Endothelial cell of umbilical vein (primary cell): ENCODE measurements at regions not wholly inside any gene's neighbourhood (a gene's known extent, or its start where the extent isn't known, plus 50 kb on each side); places are given as distances from the start of the nearest gene placed in this dataset.

Source experiments
- BruUV-seq: library from RNA; stranded (reverse); fragments of 400-500 nt; replicated peaks from 2 replicates; lab custom pipeline; 2021; lab: Mats Ljungman, UMichigan
- CTCF ChIA-PET: fragments of 300-600, 350-600 bp; sonication (Branson Sonifier 250); formaldehyde crosslinking; loops from one replicate; lab custom pipeline; 2021; ENCODE audit warnings: antibody characterized with exemption, inconsistent platforms; lab: Charles Lee
- POLR2A ChIA-PET: fragments of 300-600, 350-600 bp; sonication (Branson Sonifier 250); formaldehyde crosslinking; loops from one replicate; lab custom pipeline; 2021; ENCODE audit warnings: antibody characterized with exemption, inconsistent platforms; lab: Charles Lee
- DNase-seq: peaks from one replicate; pipeline ENCODE4 v3.0.0-alpha.2; 2011; ENCODE audit warnings: low read depth, low spot score
- FAIRE-seq: peaks from 2 replicates; lab custom pipeline; 2011; peaks lifted over from hg19 to GRCh38; lab: Jason Lieb, UNC
- H2AFZ ChIP-seq: 2 replicates; pipeline ENCODE4 v1.6.0; 2012; ENCODE audit warnings: low read depth, low read length, control low read depth, inconsistent platforms
- H3K27ac ChIP-seq: 2 replicates; pipeline ENCODE4 v1.5.1; 2011; ENCODE audit warnings: low read depth, mild to moderate bottlenecking, control low read depth, low read length, moderate library complexity; ENCODE audit not compliant: insufficient read depth
- H3K27me3 ChIP-seq, 2 experiments: 2 replicates each; pipeline versions ENCODE4 v1.6.0 to v1.6.1; 2011; ENCODE audit warnings: low read length in 2 of 2, mixed read lengths in 1 of 2; ENCODE audit not compliant: control insufficient read depth in 2 of 2, insufficient read depth in 2 of 2
- H3K36me3 ChIP-seq, 2 experiments: 2 replicates in 1 of 2; 3 replicates in 1 of 2; pipeline ENCODE4 v1.5.1; 2011; ENCODE audit warnings: low read length in 2 of 2, mild to moderate bottlenecking in 1 of 2, moderate library complexity in 1 of 2; ENCODE audit not compliant: control insufficient read depth in 2 of 2, insufficient read depth in 2 of 2; ENCODE audit errors: extremely low read depth in 1 of 2
- H3K4me1 ChIP-seq: 3 replicates; pipeline ENCODE4 v1.5.1; 2011; ENCODE audit warnings: mild to moderate bottlenecking, low read length; ENCODE audit not compliant: control insufficient read depth, insufficient read depth; ENCODE audit errors: extremely low read depth
- H3K4me2 ChIP-seq: 2 replicates; pipeline ENCODE4 v1.6.1; 2011; ENCODE audit warnings: low read length, control low read depth, mixed read lengths; ENCODE audit not compliant: insufficient read depth
- H3K4me3 ChIP-seq, 3 experiments: fragments of 200-600 bp in 1 of 3; sonication (generic), shearing (Covaris generic) in 1 of 3; replicated peaks in 1 of 3; 2 replicates each; pipeline ENCODE4 v1.5.1; 2011 to 2016; ENCODE audit warnings: control low read depth in 3 of 3, low read length in 3 of 3, mild to moderate bottlenecking in 2 of 3, inconsistent platforms in 1 of 3, low read depth in 1 of 3, moderate library complexity in 1 of 3; ENCODE audit not compliant: insufficient read depth in 1 of 3
- H3K79me2 ChIP-seq: 2 replicates; pipeline ENCODE4 v1.6.0; 2012; ENCODE audit warnings: low read length, inconsistent platforms; ENCODE audit not compliant: control insufficient read depth, insufficient read depth
- H3K9ac ChIP-seq: replicated peaks from 2 replicates; pipeline ENCODE3; 2011; ENCODE audit warnings: low read length, control low read depth; ENCODE audit not compliant: insufficient read depth; ENCODE audit errors: extremely low read depth
- H3K9me1 ChIP-seq: replicated peaks from 3 replicates; pipeline ENCODE4 v1.6.0; 2011; ENCODE audit warnings: mild to moderate bottlenecking, low read length; ENCODE audit not compliant: control insufficient read depth, insufficient read depth; ENCODE audit errors: extremely low read depth
- H3K9me3 ChIP-seq: replicated peaks from 2 replicates; pipeline ENCODE4 v1.5.1; 2012; ENCODE audit warnings: low read length, inconsistent platforms; ENCODE audit not compliant: control insufficient read depth, insufficient read depth
- H4K20me1 ChIP-seq: replicated peaks from 2 replicates; pipeline ENCODE3; 2011; ENCODE audit warnings: mild to moderate bottlenecking, low read length; ENCODE audit not compliant: control insufficient read depth, insufficient read depth; ENCODE audit errors: extremely low read depth
- EZH2 ChIP-seq: IDR thresholded peaks from 2 replicates; pipeline ENCODE4 v1.6.1; 2012; ENCODE audit warnings: borderline replicate concordance, low read depth, mild to moderate bottlenecking, moderate library complexity, low read length, inconsistent platforms; ENCODE audit not compliant: severe bottlenecking
- FOS ChIP-seq: IDR thresholded peaks from 2 replicates; pipeline ENCODE4 v1.6.1; 2011; ENCODE audit warnings: mild to moderate bottlenecking, low read length, moderate library complexity, borderline replicate concordance; ENCODE audit not compliant: insufficient read depth
- GATA2 ChIP-seq: IDR thresholded peaks from 2 replicates; pipeline ENCODE4 v1.7.0; 2011; ENCODE audit warnings: low read depth, mild to moderate bottlenecking, moderate library complexity, mixed read lengths, low read length; ENCODE audit not compliant: insufficient read length, insufficient read depth
- JUN ChIP-seq: IDR thresholded peaks from 2 replicates; pipeline ENCODE4 v1.6.1; 2011; ENCODE audit warnings: borderline replicate concordance, low read depth; ENCODE audit not compliant: insufficient read length, insufficient read depth
- MYC ChIP-seq: IDR thresholded peaks from one replicate; pipeline ENCODE4 v1.6.1; 2011; ENCODE audit warnings: mild to moderate bottlenecking, low read depth, low read length
- POLR2A ChIP-seq: IDR thresholded peaks from 2 replicates; pipeline ENCODE4 v1.6.1; 2012; ENCODE audit warnings: low read depth, mild to moderate bottlenecking, control low read depth, low read length
- POLR2AphosphoS5 ChIP-seq: IDR thresholded peaks from 2 replicates; pipeline ENCODE4 v1.6.1; 2012; ENCODE audit warnings: low read depth, mild to moderate bottlenecking, control low read depth, low read length, moderate library complexity; ENCODE audit not compliant: insufficient read depth
- dilution Hi-C: fragments of 300-500 bp; cut with MboI; formaldehyde crosslinking; loops from one replicate; pipeline ENCODE4 v1.15.0; 2019; ENCODE audit warnings: low sequenced_read_pairs; ENCODE audit not compliant: extremely low pct_ligation_motif_present
- intact Hi-C: fragments of 100-400 bp; cut with micrococcal nuclease; formaldehyde crosslinking; loops from one replicate; pipeline ENCODE4 v1.10.0; 2022
- TF ChIP-seq, protein P1 (sequence below), 2 donors: IDR thresholded peaks; 1 replicate in 1 of 2; 2 replicates in 1 of 2; pipeline ENCODE4 v1.5.1; 2011; ENCODE audit warnings: low read length in 2 of 2, mild to moderate bottlenecking in 2 of 2, moderate library complexity in 2 of 2, control low read depth in 1 of 2, inconsistent platforms in 1 of 2, low read depth in 1 of 2; ENCODE audit not compliant: insufficient read depth in 1 of 2; ENCODE audit errors: extremely low read depth in 1 of 2
- TF ChIP-seq, protein P2 (sequence below): IDR thresholded peaks from 2 replicates; pipeline ENCODE4 v1.6.1; 2011; ENCODE audit not compliant: insufficient read depth, insufficient read length

DNA sequence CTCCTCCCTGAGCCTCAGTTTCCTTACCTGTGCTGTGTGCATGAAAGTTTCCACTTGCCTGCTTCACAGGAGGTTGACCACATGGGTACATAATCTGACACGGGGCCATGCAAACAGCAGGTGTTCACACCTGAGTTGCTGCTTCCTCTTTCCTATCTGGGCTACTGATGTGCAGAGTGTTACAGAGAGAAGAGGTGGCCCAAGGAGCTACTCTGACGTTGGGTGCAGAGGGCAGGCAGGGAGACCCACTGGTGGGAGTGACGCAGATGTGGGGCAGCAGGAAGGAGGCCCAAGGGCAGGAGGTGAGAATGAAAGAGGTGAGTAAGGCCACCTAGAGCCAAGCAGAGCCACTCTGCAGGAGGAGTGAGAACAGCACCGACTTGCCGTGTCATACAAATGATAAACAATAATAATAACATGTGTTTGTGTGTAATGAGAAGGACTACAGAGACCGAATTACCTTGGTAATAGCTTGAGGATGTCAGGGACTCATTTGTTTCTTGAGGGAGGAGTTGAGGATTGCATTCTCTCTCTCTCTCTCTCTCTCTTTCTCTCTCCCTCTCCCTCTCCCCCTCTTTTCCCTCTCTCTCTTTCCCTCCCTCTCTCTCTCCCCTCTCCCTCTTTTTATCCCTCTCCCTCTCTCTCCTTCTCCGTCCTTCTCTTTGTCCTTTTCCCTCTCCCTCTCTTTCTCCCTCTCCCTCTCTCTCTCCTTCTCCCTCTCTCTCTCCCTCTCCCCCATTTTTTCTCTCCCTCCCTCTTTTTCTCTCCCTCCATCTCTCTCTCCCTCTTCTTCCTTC lies 87.4 kb upstream of the IGSF21 start:
- DNase-seq (no peak), FAIRE-seq (no peak)
- Histone ChIP-seq H3K9ac (no peak overlapping the region), H4K20me1 (no peaks in the 10 kb centered on the region), H3K36me3 (no peaks in the 10 kb centered on the region), H3K27ac (no peak overlapping the region), H3K27me3 (no peaks in the 10 kb centered on the region), H3K9me3 (no peaks in the 10 kb centered on the region), H3K4me2 (no peak overlapping the region), H2AFZ (no peak overlapping the region), H3K79me2 (no peaks in the 10 kb centered on the region), H3K4me3 (no peak overlapping the region), H3K9me1 (no peaks in the 10 kb centered on the region), H3K4me1 (no peaks in the 10 kb centered on the region)
- ChIA-PET CTCF (no interaction called here), POLR2A (no interaction called here)
- BruUV-seq: no TSS peak
- dilution Hi-C loops: no loop called here
- intact Hi-C loops: no loop called here
- TF ChIP-seq EZH2 (no peak), POLR2AphosphoS5 (no peak), FOS (no peak), GATA2 (no peak), JUN (no peak), MYC (no peak), POLR2A (no peak)
- TF ChIP-seq, protein P1, sequence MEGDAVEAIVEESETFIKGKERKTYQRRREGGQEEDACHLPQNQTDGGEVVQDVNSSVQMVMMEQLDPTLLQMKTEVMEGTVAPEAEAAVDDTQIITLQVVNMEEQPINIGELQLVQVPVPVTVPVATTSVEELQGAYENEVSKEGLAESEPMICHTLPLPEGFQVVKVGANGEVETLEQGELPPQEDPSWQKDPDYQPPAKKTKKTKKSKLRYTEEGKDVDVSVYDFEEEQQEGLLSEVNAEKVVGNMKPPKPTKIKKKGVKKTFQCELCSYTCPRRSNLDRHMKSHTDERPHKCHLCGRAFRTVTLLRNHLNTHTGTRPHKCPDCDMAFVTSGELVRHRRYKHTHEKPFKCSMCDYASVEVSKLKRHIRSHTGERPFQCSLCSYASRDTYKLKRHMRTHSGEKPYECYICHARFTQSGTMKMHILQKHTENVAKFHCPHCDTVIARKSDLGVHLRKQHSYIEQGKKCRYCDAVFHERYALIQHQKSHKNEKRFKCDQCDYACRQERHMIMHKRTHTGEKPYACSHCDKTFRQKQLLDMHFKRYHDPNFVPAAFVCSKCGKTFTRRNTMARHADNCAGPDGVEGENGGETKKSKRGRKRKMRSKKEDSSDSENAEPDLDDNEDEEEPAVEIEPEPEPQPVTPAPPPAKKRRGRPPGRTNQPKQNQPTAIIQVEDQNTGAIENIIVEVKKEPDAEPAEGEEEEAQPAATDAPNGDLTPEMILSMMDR (IDR thresholded peaks at IDR 0.05; ENCODE audit: extremely low read depth in 1 of 2, insufficient read depth in 1 of 2, low read depth in 1 of 2, low read length in 2 of 2): no peak
- TF ChIP-seq, protein P2, sequence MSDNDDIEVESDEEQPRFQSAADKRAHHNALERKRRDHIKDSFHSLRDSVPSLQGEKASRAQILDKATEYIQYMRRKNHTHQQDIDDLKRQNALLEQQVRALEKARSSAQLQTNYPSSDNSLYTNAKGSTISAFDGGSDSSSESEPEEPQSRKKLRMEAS: no peak
